Activated T-cell treated with anti-CD3 and anti-CD28 coated beads, Interleukin-2, amount 50 U/mL, for 72 hours (primary cell): ENCODE measurements at regions not wholly inside any gene's neighbourhood (a gene's known extent, or its start where the extent isn't known, plus 50 kb on each side); places are given as distances from the start of the nearest gene placed in this dataset.

Experiments
- ATAC-seq, 2 donors: fragments of 150-1000 bp; cut with Tn5 transposase; replicated peaks in 1 of 2; 2 replicates each; pipeline ENCODE4 v1.10.0; 2021; ENCODE audit warnings: moderate library complexity in 2 of 2, mild to moderate bottlenecking in 1 of 2
- DNase-seq, 2 donors: peaks; one replicate each; pipeline ENCODE4 v3.0.0; 2021 to 2022; ENCODE audit warnings: mixed read lengths in 1 of 2
- H3K27ac Mint-ChIP-seq: one replicate; pipeline ENCODE4 v1.8.0; 2022; ENCODE audit warnings: mild to moderate bottlenecking, moderate library complexity, mixed read lengths
- H3K27me3 Mint-ChIP-seq: one replicate; pipeline ENCODE4 v1.8.0; 2022; ENCODE audit warnings: low read depth, mixed read lengths
- H3K36me3 Mint-ChIP-seq, 2 donors: one replicate each; pipeline ENCODE4 v1.8.0; 2022; ENCODE audit warnings: mixed read lengths in 2 of 2, mild to moderate bottlenecking in 1 of 2; ENCODE audit not compliant: insufficient read depth in 2 of 2
- H3K4me1 Mint-ChIP-seq: one replicate; pipeline ENCODE4 v1.8.0; 2022; ENCODE audit warnings: low read depth, mixed read lengths
- H3K4me3 Mint-ChIP-seq, 2 donors: one replicate each; pipeline ENCODE4 v1.8.0; 2022; ENCODE audit warnings: mild to moderate bottlenecking in 2 of 2, mixed read lengths in 2 of 2, moderate library complexity in 2 of 2
- H3K9me3 Mint-ChIP-seq, 2 donors: one replicate each; pipeline ENCODE4 v1.8.0; 2022; ENCODE audit warnings: mixed read lengths in 2 of 2

DNA sequence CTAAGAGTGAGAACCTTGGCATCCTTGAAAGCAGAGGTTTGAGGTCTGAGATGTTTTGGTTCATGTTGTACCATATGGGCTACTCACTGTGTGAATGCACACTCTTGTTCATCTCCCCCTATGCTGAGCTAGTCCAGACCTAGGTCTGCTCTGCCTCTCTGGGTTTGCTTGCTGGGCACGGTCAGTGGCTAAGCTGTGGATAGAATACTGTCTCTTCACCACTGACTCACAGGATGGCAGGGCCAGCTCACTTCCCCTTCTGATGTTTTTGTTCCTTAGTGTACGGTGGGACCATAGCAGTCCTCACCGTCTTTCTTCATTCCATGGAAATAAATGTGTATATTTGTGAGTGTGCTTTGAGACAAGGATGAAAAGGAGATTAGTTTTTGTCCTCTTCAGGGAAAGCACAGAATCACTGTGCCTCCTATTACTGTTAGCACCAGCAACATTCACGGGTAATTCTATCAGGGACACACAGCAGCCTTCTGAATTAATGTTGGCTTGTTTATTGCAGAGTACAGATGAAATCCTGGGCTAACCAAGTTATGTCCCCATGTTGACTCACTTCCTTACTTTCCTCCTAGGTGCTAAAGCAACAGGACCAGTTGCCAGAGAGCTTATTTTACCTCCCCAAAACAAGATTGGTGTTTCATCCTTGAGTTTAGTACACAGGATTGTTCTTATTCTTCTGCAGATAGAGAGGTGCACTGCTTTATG, 56.9 kb upstream of the IVNS1ABP start:
- Mint-ChIP-seq H3K27ac (peak overlapping the region; percentile 29), H3K36me3 (no peaks in the 10 kb centered on the region), H3K27me3 (no peaks in the 10 kb centered on the region), H3K9me3 (no peaks in the 10 kb centered on the region), H3K4me3 (peak overlapping the region in 1 of 2 donors; percentile 1), H3K4me1 (peaks cover 15% of the 10 kb centered on the region)
- DNase-seq: no peak
- ATAC-seq: peak; percentile 29 to 80

DNA sequence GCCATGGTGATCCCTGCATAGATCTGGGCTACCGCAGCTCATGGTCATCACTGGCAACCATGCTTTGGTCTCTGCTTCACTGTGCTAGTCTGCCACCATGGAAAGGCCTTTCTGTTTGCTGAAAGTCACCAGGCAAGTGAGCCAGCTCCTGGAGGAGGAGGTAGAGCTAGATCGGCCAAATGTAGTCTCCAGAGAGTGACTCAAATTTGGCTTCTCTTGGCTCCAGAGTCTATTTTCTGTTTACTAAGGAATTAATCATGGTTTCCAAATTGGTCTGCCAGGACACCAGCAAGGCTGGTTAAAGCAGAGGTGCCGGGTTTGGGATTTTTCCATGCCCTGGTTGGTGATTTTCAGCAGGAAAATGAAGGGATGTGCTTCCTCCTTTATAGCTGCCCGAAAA, 52.7 kb upstream of the IVNS1ABP start:
- Mint-ChIP-seq H3K9me3 (no peaks in the 10 kb centered on the region), H3K27ac (no peak overlapping the region), H3K4me1 (peaks cover 15% of the 10 kb centered on the region), H3K27me3 (no peaks in the 10 kb centered on the region), H3K4me3 (no peak overlapping the region), H3K36me3 (no peaks in the 10 kb centered on the region)
- DNase-seq (no peak), ATAC-seq (no peak)

DNA sequence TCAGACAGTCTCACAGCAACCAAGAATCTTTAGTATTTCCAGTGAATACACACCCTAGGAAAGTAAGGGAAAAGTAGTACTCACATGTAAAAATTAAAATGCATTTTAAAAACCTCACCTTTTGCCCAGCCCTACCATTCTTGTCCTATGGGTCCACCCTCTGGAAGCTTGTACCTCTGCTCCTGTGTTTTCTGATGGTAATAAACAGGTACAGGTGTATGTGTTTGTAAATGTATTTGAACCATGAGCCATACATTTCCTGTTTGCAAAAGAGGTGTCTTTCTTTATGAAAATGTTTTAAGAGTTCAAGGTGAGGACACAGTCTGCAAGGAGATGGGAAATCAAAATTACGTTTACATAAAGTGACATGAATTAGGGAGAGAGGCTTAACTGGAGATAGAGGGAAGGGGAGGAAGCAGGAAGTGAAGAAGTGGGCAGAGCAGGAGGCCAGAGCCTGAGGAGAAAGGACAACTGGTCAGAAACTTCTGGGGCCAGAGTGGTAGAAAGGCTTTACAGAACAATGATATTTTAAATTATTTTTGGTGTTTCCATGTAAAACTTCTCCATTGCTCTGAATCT, 52.0 kb upstream of the IVNS1ABP start:
- ATAC-seq (no peak), DNase-seq (no peak)
- Mint-ChIP-seq H3K36me3 (no peaks in the 10 kb centered on the region), H3K27ac (peak overlapping the region; percentile 9), H3K9me3 (no peaks in the 10 kb centered on the region), H3K27me3 (no peaks in the 10 kb centered on the region), H3K4me3 (no peak overlapping the region), H3K4me1 (peaks cover 12% of the 10 kb centered on the region)

DNA sequence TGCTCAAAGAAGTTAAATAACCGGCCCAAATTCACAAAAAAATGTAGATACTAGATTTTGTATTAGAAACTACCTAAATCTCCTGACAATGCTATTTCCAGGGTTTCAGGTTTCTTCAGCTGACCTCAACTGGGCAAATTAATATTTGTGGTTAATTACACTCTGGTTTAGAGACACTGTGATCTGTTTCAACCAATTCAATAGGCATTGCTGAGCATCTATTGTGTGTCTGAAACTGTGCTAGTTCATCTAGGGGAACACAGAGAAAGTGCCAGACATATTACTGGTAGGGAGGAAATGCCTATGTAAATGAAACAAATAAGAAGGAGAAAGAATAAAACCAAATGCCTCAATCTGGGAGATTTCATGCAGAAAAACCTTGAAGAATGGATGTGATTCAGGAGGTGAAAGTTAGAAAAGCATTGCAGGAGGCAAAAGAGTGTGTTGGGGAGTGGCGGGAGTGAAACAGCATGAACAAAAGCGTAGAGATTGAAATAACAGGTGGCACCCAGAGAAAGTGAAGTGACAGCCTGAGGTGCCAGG, 51.3 kb upstream of the IVNS1ABP start:
- peaks cover 6% of the 10 kb centered on the region for H3K4me1 Mint-ChIP-seq
- peaks cover 0 to 2% of the 10 kb centered on the region in 2 donors for H3K9me3 Mint-ChIP-seq
- no peaks in the 10 kb centered on the region for H3K36me3 Mint-ChIP-seq
- no peak overlapping the region for H3K4me3 Mint-ChIP-seq
- DNase-seq (no peak), ATAC-seq (no peak)
- H3K27me3 Mint-ChIP-seq: no peaks in the 10 kb centered on the region
- no peak overlapping the region for H3K27ac Mint-ChIP-seq

DNA sequence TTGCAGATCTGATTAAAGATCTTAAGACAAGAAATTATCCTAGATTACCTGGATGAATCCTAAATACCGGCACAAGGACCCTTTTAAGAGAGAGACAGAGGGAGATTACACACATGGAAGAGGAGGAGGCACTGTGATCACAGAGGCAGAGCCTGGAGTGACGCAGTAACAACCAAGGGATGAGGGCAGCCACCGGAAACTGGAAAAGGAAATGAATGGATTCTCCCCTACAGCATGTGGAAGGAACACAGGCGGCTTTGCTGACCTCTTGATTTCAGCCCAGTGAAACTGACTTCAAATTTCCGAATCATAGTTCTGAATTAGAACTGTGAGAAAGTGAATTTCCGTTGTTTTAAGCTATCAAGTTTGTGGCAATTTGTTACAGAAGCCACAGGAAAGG, 50.2 kb upstream of the IVNS1ABP start:
- Mint-ChIP-seq H3K27me3 (no peaks in the 10 kb centered on the region), H3K9me3 (peaks cover 3% of the 10 kb centered on the region in 2 donors), H3K27ac (no peak overlapping the region), H3K4me1 (no peaks in the 10 kb centered on the region), H3K4me3 (no peak overlapping the region), H3K36me3 (peaks cover 1 to 3% of the 10 kb centered on the region in 2 donors)
- DNase-seq (no peak), ATAC-seq (no peak)
